ENCODE measurements at regions not wholly inside any gene's neighbourhood (a gene's known extent, or its start where the extent isn't known, plus 50 kb on each side); places are given as distances from the start of the nearest gene placed in this dataset.

DNA sequence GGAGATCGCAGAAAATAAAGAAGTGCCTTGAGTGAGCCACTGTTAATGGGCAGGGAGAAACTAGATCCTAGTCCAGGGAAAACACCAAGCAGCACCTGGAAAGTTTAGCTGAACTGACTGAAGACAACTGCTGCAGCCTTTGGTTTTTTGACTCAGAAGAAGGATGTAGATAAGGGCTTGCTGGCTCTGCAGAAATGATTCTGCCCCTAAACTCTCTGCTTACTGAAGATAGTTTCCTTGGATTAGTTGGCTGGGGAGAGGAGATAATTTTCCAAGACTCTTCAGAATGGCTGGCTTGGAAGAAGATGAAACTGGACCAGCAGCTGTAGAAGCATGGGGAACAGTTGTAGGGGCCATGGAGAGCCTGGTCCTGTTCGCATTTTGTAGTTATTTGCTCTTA, 471.8 kb downstream of the KDM4C start:
- no peak for DNase-seq

- DNase-seq = no peak
Observed at GRCh38 chr9:7228726-7229125, 471.0 kb downstream of the KDM4C start.

GRCh38 chr9:7227951-7228350, 470.2 kb downstream of the KDM4C start:
- no peak for DNase-seq

DNA sequence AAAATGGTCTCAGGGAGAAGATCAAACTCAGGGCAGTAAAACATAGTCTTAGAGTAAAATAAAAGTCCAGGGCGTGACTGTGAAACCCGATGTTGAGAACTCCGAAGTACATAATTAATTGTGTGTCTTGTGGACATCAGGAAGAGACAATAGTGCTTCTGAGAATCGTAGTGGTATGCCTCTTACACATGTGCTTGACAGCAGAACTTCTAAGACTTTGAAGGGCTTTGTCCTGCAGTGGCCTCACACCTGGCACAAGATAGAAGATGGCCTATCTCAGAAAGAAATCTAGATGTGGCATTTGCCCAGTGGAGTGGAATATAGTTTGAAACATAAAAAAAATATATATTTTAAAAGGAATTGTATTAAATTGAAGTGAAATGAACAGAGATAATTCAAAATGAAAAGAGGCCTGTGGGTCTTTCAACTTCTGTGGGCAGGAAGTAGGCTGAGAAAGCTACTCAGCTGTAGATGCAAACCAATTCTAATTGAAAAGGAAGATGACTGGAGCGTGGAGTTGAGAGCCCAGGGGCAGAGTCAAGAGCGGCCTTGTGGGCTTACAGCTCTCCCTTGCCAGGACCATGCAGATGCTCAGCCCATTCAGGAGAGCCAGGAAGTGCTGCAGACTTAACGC, 468.4 kb downstream of the KDM4C start:
- DNase-seq = no peak
